CD14-positive monocyte (primary cell): ENCODE measurements at regions not wholly inside any gene's neighbourhood (a gene's known extent, or its start where the extent isn't known, plus 50 kb on each side); places are given as distances from the start of the nearest gene placed in this dataset.

Source experiments
- DNase-seq, 3 donors: peaks; one replicate each; pipeline ENCODE4 v3.0.0-alpha.2; 2011 to 2022
- H2AFZ ChIP-seq: 2 replicates; pipeline ENCODE4 v1.6.0; 2012; ENCODE audit warnings: mild to moderate bottlenecking, low read depth, low read length, inconsistent platforms; ENCODE audit not compliant: insufficient read depth, poor library complexity, severe bottlenecking
- H3K27ac ChIP-seq, 2 donors: 1 replicate in 1 of 2; 2 replicates in 1 of 2; pipeline ENCODE4 v1.5.1; 2012 to 2013; ENCODE audit warnings: low read length in 2 of 2, control low read depth in 1 of 2, inconsistent platforms in 1 of 2, low read depth in 1 of 2, mild to moderate bottlenecking in 1 of 2
- H3K27me3 ChIP-seq, 2 donors: one replicate each; pipeline versions ENCODE4 v1.6.0 to v1.6.1; 2011 to 2013; ENCODE audit warnings: low read length in 2 of 2; ENCODE audit not compliant: control insufficient read depth in 2 of 2, insufficient read depth in 2 of 2
- H3K36me3 ChIP-seq, 2 donors: replicated peaks in 1 of 2; 1 replicate in 1 of 2; 2 replicates in 1 of 2; pipeline versions ENCODE4 v1.5.1 to v1.6.1; 2012 to 2013; ENCODE audit warnings: low read length in 2 of 2, control low read depth in 1 of 2, inconsistent platforms in 1 of 2, mild to moderate bottlenecking in 1 of 2; ENCODE audit not compliant: insufficient read depth in 2 of 2, control insufficient read depth in 1 of 2
- H3K4me1 ChIP-seq, 2 donors: 1 replicate in 1 of 2; 2 replicates in 1 of 2; pipeline versions ENCODE4 v1.5.1 to v1.6.1; 2012 to 2013; ENCODE audit warnings: low read length in 2 of 2, control low read depth in 1 of 2, inconsistent platforms in 1 of 2, mild to moderate bottlenecking in 1 of 2, moderate library complexity in 1 of 2; ENCODE audit not compliant: insufficient read depth in 2 of 2, control insufficient read depth in 1 of 2
- H3K4me2 ChIP-seq: replicated peaks from 2 replicates; pipeline ENCODE3; 2012; ENCODE audit warnings: low read length, moderate library complexity, mild to moderate bottlenecking; ENCODE audit not compliant: poor library complexity, severe bottlenecking; ENCODE audit errors: extremely low read depth
- H3K4me3 ChIP-seq, 3 experiments: fragments of 200-600 bp in 1 of 3; sonication (generic) in 1 of 3; replicated peaks in 1 of 3; 1 replicate in 2 of 3; 2 replicates in 1 of 3; pipeline ENCODE4 v1.5.1; 2011 to 2013; ENCODE audit warnings: low read length in 3 of 3, mild to moderate bottlenecking in 3 of 3, control low read depth in 2 of 3, low read depth in 2 of 3, inconsistent platforms in 1 of 3, moderate library complexity in 1 of 3
- H3K79me2 ChIP-seq: 2 replicates; pipeline ENCODE4 v1.6.0; 2012; ENCODE audit warnings: mild to moderate bottlenecking, control low read depth, inconsistent platforms, low read length, moderate library complexity; ENCODE audit not compliant: insufficient read depth
- H3K9ac ChIP-seq: 2 replicates; pipeline ENCODE4 v1.6.0; 2017; ENCODE audit warnings: low read length, mild to moderate bottlenecking; ENCODE audit not compliant: insufficient read depth, poor library complexity, severe bottlenecking
- H3K9me3 ChIP-seq, 2 donors: replicated peaks in 1 of 2; 1 replicate in 1 of 2; 2 replicates in 1 of 2; pipeline versions ENCODE4 v1.5.1 to v1.6.1; 2012 to 2013; ENCODE audit warnings: low read length in 2 of 2, control low read depth in 1 of 2; ENCODE audit not compliant: control insufficient read depth in 1 of 2, insufficient read depth in 1 of 2
- H4K20me1 ChIP-seq: 2 replicates; pipeline ENCODE4 v1.6.0; 2012; ENCODE audit warnings: mild to moderate bottlenecking, low read length, control low read depth, moderate library complexity; ENCODE audit not compliant: insufficient read depth
- H3K27ac Mint-ChIP-seq, 7 donors: one replicate each; pipeline ENCODE4 v1.8.0; 2020; ENCODE audit warnings: mild to moderate bottlenecking in 7 of 7, mixed read lengths in 7 of 7, moderate library complexity in 6 of 7, inconsistent platforms in 2 of 7
- H3K27me3 Mint-ChIP-seq, 3 donors: one replicate each; pipeline ENCODE4 v1.8.0; 2021 to 2022; ENCODE audit warnings: low read depth in 3 of 3, mild to moderate bottlenecking in 3 of 3, mixed read lengths in 3 of 3, moderate library complexity in 3 of 3, inconsistent platforms in 1 of 3
- H3K36me3 Mint-ChIP-seq, 2 donors: one replicate each; pipeline ENCODE4 v1.8.0; 2020; ENCODE audit warnings: mixed read lengths in 2 of 2, inconsistent platforms in 1 of 2, mild to moderate bottlenecking in 1 of 2
- H3K4me1 Mint-ChIP-seq: one replicate; pipeline ENCODE4 v1.8.0; 2020; ENCODE audit warnings: mild to moderate bottlenecking, mixed read lengths
- H3K4me3 Mint-ChIP-seq, 2 donors: one replicate each; pipeline ENCODE4 v1.8.0; 2020; ENCODE audit warnings: mild to moderate bottlenecking in 2 of 2, mixed read lengths in 2 of 2, moderate library complexity in 1 of 2
- H3K9me3 Mint-ChIP-seq, 7 donors: one replicate each; pipeline ENCODE4 v1.8.0; 2020 to 2022; ENCODE audit warnings: mixed read lengths in 7 of 7, mild to moderate bottlenecking in 6 of 7, moderate library complexity in 6 of 7, inconsistent platforms in 2 of 7
- CTCF ChIP-seq: fragments of 200-600 bp; IDR thresholded peaks from one replicate; pipeline ENCODE4 v1.8.0; 2022; ENCODE audit warnings: antibody characterized with exemption, mild to moderate bottlenecking
- WGBS: methylation state at CpG from one replicate; pipeline ENCODE4 v1.1.5; 2013; ENCODE audit warnings: missing lambda C conversion rate; ENCODE audit not compliant: insufficient coverage; 5-methylcytosine and 5-hydroxymethylcytosine counted together
- intact Hi-C, 2 donors: fragments of 100-400 bp; cut with micrococcal nuclease; formaldehyde crosslinking; loops; one replicate each; pipeline versions ENCODE4 v1.15.0 to v1.15.1; 2023

- Histone ChIP-seq H3K9me3 (peaks cover 0 to 4% of the 10 kb centered on the region in 2 donors), H2AFZ (no peak overlapping the region), H3K36me3 (no peaks in the 10 kb centered on the region), H3K4me1 (no peaks in the 10 kb centered on the region), H3K4me3 (no peak overlapping the region), H3K4me2 (no peak overlapping the region), H4K20me1 (no peaks in the 10 kb centered on the region), H3K79me2 (no peaks in the 10 kb centered on the region), H3K27ac (no peak overlapping the region), H3K9ac (no peak overlapping the region), H3K27me3 (no peaks in the 10 kb centered on the region)
- Mint-ChIP-seq H3K4me3 (no peak overlapping the region), H3K27me3 (peaks cover 0 to 3% (median 3%) of the 10 kb centered on the region in 3 donors), H3K36me3 (no peaks in the 10 kb centered on the region), H3K4me1 (peaks cover 5% of the 10 kb centered on the region), H3K27ac (no peak overlapping the region), H3K9me3 (peaks cover 3 to 9% (median 5%) of the 10 kb centered on the region in 7 donors)
- WGBS = no CpG with 5 or more reads among the region's 3 CpGs
- no peak for TF ChIP-seq CTCF
- intact Hi-C loops = no loop called here
- DNase-seq = no peak
Observed at GRCh38 chr14:95394297-95395097, 74.8 kb upstream of the CLMN start.

GRCh38 chr14:95392841-95393240 lies 73.1 kb upstream of the CLMN start:
- Mint-ChIP-seq H3K4me3 (no peak overlapping the region), H3K27ac (no peak overlapping the region), H3K4me1 (peaks cover 8% of the 10 kb centered on the region), H3K36me3 (no peaks in the 10 kb centered on the region), H3K27me3 (peaks cover 0 to 3% (median 3%) of the 10 kb centered on the region in 3 donors), H3K9me3 (peaks cover 4 to 9% (median 5%) of the 10 kb centered on the region in 7 donors)
- H4K20me1 ChIP-seq = no peaks in the 10 kb centered on the region
- H3K36me3 ChIP-seq = no peaks in the 10 kb centered on the region
- peaks cover 0 to 4% of the 10 kb centered on the region in 2 donors for H3K9me3 ChIP-seq
- H3K9ac ChIP-seq = no peak overlapping the region
- no peak overlapping the region for H3K4me3 ChIP-seq
- H3K4me1 ChIP-seq = no peaks in the 10 kb centered on the region
- intact Hi-C loops = no loop called here
- H2AFZ ChIP-seq = no peak overlapping the region
- no peak overlapping the region for H3K4me2 ChIP-seq
- TF ChIP-seq CTCF = no peak
- DNase-seq = no peak
- no peak overlapping the region for H3K27ac ChIP-seq
- H3K27me3 ChIP-seq = no peaks in the 10 kb centered on the region
- H3K79me2 ChIP-seq = no peaks in the 10 kb centered on the region
- WGBS = 97% methylated on average over 4 of the region's 5 CpGs
